ENCODE measurements at regions not wholly inside any gene's neighbourhood (a gene's known extent, or its start where the extent isn't known, plus 50 kb on each side); places are given as distances from the start of the nearest gene placed in this dataset.

- no peak for TF ChIP-seq EZH2 (IDR thresholded peaks at IDR 0.05; ENCODE audit: borderline replicate concordance, low read depth, low read length, severe bottlenecking)
- no peak for TF ChIP-seq CTCF (IDR thresholded peaks at IDR 0.05; ENCODE audit: borderline replicate concordance, extremely low read depth, low read length, poor library complexity, severe bottlenecking)
These were observed 704.2 kb downstream of the EDEM1 start for GRCh38 chr3:5891711-5892110.

Measured in DND-41 (cell line).